Mesenchymal stem cell (in vitro differentiated cells and primary cell): ENCODE measurements at regions not wholly inside any gene's neighbourhood (a gene's known extent, or its start where the extent isn't known, plus 50 kb on each side); places are given as distances from the start of the nearest gene placed in this dataset.

Experiments used
- DNase-seq: peaks from one replicate; pipeline ENCODE4 v3.0.0-alpha.2; 2013
- H2AFZ ChIP-seq: one replicate; pipeline ENCODE4 v1.6.1; 2013; ENCODE audit warnings: low read depth, mild to moderate bottlenecking, control low read depth, inconsistent platforms, low read length, moderate library complexity
- H2AK5ac ChIP-seq: 2 replicates; pipeline ENCODE4 v1.6.1; 2013; ENCODE audit warnings: low read length, moderate library complexity, mild to moderate bottlenecking, inconsistent platforms; ENCODE audit not compliant: severe bottlenecking
- H2BK120ac ChIP-seq: one replicate; pipeline ENCODE4 v1.6.1; 2013; ENCODE audit warnings: low read depth, mild to moderate bottlenecking, inconsistent platforms, low read length, moderate library complexity
- H2BK12ac ChIP-seq, 2 experiments: one replicate each; pipeline ENCODE4 v1.6.1; 2013; ENCODE audit warnings: inconsistent platforms in 2 of 2, low read length in 2 of 2, mild to moderate bottlenecking in 2 of 2, moderate library complexity in 2 of 2, control low read depth in 1 of 2
- H2BK15ac ChIP-seq: one replicate; pipeline ENCODE4 v1.6.1; 2013; ENCODE audit warnings: mild to moderate bottlenecking, low read depth, inconsistent platforms; ENCODE audit not compliant: poor library complexity, severe bottlenecking
- H2BK5ac ChIP-seq: 2 replicates; pipeline ENCODE4 v1.6.1; 2013; ENCODE audit warnings: low read depth, mild to moderate bottlenecking, low read length, control low read depth, inconsistent platforms; ENCODE audit not compliant: poor library complexity, severe bottlenecking
- H3K14ac ChIP-seq, 2 experiments: one replicate each; pipeline ENCODE4 v1.6.1; 2013; ENCODE audit warnings: inconsistent platforms in 2 of 2, low read length in 2 of 2, control low read depth in 1 of 2, mild to moderate bottlenecking in 1 of 2, moderate library complexity in 1 of 2
- H3K18ac ChIP-seq, 2 experiments: one replicate each; pipeline ENCODE4 v1.6.1; 2013; ENCODE audit warnings: inconsistent platforms in 2 of 2, low read length in 2 of 2, control low read depth in 1 of 2, low read depth in 1 of 2, mild to moderate bottlenecking in 1 of 2
- H3K23ac ChIP-seq, 2 experiments: one replicate each; pipeline ENCODE4 v1.6.1; 2013; ENCODE audit warnings: inconsistent platforms in 2 of 2, low read length in 2 of 2, mild to moderate bottlenecking in 2 of 2, moderate library complexity in 2 of 2, control low read depth in 1 of 2
- H3K27ac ChIP-seq: 2 replicates; pipeline ENCODE4 v1.5.1; 2013; ENCODE audit warnings: mild to moderate bottlenecking, moderate library complexity, low read length, control low read depth, inconsistent platforms; ENCODE audit not compliant: poor library complexity, severe bottlenecking
- H3K27me3 ChIP-seq, 2 experiments: 2 replicates each; pipeline versions ENCODE4 v1.6.1 to v1.7.0; 2013; ENCODE audit warnings: low read length in 2 of 2, mild to moderate bottlenecking in 2 of 2, moderate library complexity in 2 of 2, control low read depth in 1 of 2, inconsistent platforms in 1 of 2; ENCODE audit not compliant: control insufficient read depth in 1 of 2, insufficient read depth in 1 of 2
- H3K36me3 ChIP-seq, 2 experiments: 2 replicates each; pipeline versions ENCODE4 v1.6.1 to v1.7.0; 2013; ENCODE audit warnings: low read length in 2 of 2, control low read depth in 1 of 2, inconsistent platforms in 1 of 2, low read depth in 1 of 2, mild to moderate bottlenecking in 1 of 2; ENCODE audit not compliant: insufficient read depth in 2 of 2, control insufficient read depth in 1 of 2
- H3K4ac ChIP-seq, 2 experiments: one replicate each; pipeline ENCODE4 v1.6.1; 2013; ENCODE audit warnings: inconsistent platforms in 2 of 2, low read length in 2 of 2, mild to moderate bottlenecking in 2 of 2, moderate library complexity in 2 of 2, control low read depth in 1 of 2, low read depth in 1 of 2
- H3K4me1 ChIP-seq: 2 replicates; pipeline ENCODE4 v1.6.1; 2013; ENCODE audit warnings: low read depth, low read length, control low read depth; ENCODE audit not compliant: control insufficient read depth, insufficient read depth
- H3K4me2 ChIP-seq: 2 replicates; pipeline ENCODE4 v1.6.1; 2013; ENCODE audit warnings: low read length, mild to moderate bottlenecking, inconsistent platforms; ENCODE audit not compliant: poor library complexity, severe bottlenecking
- H3K4me3 ChIP-seq, 2 experiments: 2 replicates each; pipeline versions ENCODE4 v1.5.1 to v1.7.0; 2013; ENCODE audit warnings: low read length in 2 of 2, mild to moderate bottlenecking in 2 of 2, control low read depth in 1 of 2, low read depth in 1 of 2; ENCODE audit not compliant: insufficient read depth in 1 of 2
- H3K79me1 ChIP-seq: replicated peaks from 2 replicates; pipeline ENCODE4 v1.6.1; 2013; ENCODE audit warnings: mild to moderate bottlenecking, control low read depth, low read length, inconsistent platforms; ENCODE audit not compliant: poor library complexity, severe bottlenecking
- H3K9ac ChIP-seq: 2 replicates; pipeline ENCODE4 v1.7.0; 2013; ENCODE audit warnings: mild to moderate bottlenecking, low read length, moderate library complexity
- H3K9me3 ChIP-seq: 2 replicates; pipeline ENCODE4 v1.7.0; 2013; ENCODE audit warnings: mild to moderate bottlenecking, low read length; ENCODE audit not compliant: control insufficient read depth
- H4K8ac ChIP-seq: one replicate; pipeline ENCODE4 v1.6.1; 2013; ENCODE audit warnings: inconsistent platforms, mild to moderate bottlenecking, low read length, moderate library complexity
- H4K91ac ChIP-seq: one replicate; pipeline ENCODE4 v1.6.1; 2013; ENCODE audit warnings: mild to moderate bottlenecking, low read length, inconsistent platforms
- WGBS: methylation state at CpG from one replicate; pipeline ENCODE4 v1.1.7; 2013; ENCODE audit warnings: mixed read lengths; 5-methylcytosine and 5-hydroxymethylcytosine counted together

GRCh38 chr1:187051618-187052232 lies 223.0 kb downstream of the PLA2G4A start:
- H4K8ac ChIP-seq: no peak overlapping the region

DNA sequence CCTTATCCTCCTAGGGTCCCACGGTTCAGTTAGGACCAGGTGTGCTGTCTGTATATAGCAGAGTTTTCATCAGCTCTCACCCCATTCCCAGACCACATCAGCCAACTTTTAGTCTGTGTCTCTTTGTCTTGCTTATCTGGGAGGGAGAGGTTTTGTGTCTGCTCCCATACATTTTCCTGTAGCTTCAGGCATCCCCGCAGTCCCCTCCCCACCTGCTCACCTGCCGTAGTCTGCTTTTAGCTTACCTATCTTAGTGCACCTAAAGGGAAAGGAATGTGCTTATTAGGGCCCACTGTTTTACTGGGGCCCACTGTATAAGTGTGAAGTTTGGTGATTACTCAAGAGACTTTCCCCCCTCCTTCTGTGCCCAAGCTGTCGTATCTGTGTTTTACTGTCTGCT lies 225.1 kb downstream of the PLA2G4A start:
- no peak overlapping the region for H3K14ac ChIP-seq
- H3K27ac ChIP-seq: no peak overlapping the region
- H4K91ac ChIP-seq: no peak overlapping the region
- H2BK5ac ChIP-seq: no peak overlapping the region
- H3K4me3 ChIP-seq: no peak overlapping the region
- H3K27me3 ChIP-seq: no peaks in the 10 kb centered on the region
- DNase-seq: no peak
- no peak overlapping the region for H2AK5ac ChIP-seq
- no peaks in the 10 kb centered on the region for H3K4me1 ChIP-seq
- no peak overlapping the region for H2AFZ ChIP-seq
- H3K23ac ChIP-seq: no peak overlapping the region
- H3K4ac ChIP-seq: no peak overlapping the region
- WGBS: no CpG with 5 or more reads among the region's 4 CpGs
- H3K18ac ChIP-seq: no peak overlapping the region
- no peak overlapping the region for H2BK120ac ChIP-seq
- H4K8ac ChIP-seq: no peak overlapping the region
- H3K36me3 ChIP-seq: no peaks in the 10 kb centered on the region
- H2BK12ac ChIP-seq: no peak overlapping the region
- no peak overlapping the region for H3K9ac ChIP-seq
- no peaks in the 10 kb centered on the region for H3K9me3 ChIP-seq
- no peak overlapping the region for H3K4me2 ChIP-seq
- no peak overlapping the region for H2BK15ac ChIP-seq
- no peaks in the 10 kb centered on the region for H3K79me1 ChIP-seq

More at GRCh38 chr1:187051618-187052232, 223.0 kb downstream of the PLA2G4A start:
- H2AFZ ChIP-seq: no peak overlapping the region
- H3K36me3 ChIP-seq: no peaks in the 10 kb centered on the region
- H2BK120ac ChIP-seq: no peak overlapping the region
- no peak overlapping the region for H3K9ac ChIP-seq
- no peak overlapping the region for H2AK5ac ChIP-seq
- no peak overlapping the region for H3K23ac ChIP-seq
- no peak overlapping the region for H2BK15ac ChIP-seq
- H3K79me1 ChIP-seq: no peaks in the 10 kb centered on the region
- no peak overlapping the region for H2BK12ac ChIP-seq
- H3K14ac ChIP-seq: no peak overlapping the region
- no peaks in the 10 kb centered on the region for H3K27me3 ChIP-seq
- H3K4me1 ChIP-seq: no peaks in the 10 kb centered on the region
- no peak overlapping the region for H3K4me3 ChIP-seq
- no peak overlapping the region for H3K4me2 ChIP-seq
- H4K91ac ChIP-seq: no peak overlapping the region
- H3K27ac ChIP-seq: no peak overlapping the region
- no peak overlapping the region for H2BK5ac ChIP-seq
- DNase-seq: peak; percentile 40
- H3K9me3 ChIP-seq: no peaks in the 10 kb centered on the region
- no peak overlapping the region for H3K18ac ChIP-seq
- H3K4ac ChIP-seq: no peak overlapping the region
- WGBS: 50% methylated on average over 1 of the region's 4 CpGs

DNA sequence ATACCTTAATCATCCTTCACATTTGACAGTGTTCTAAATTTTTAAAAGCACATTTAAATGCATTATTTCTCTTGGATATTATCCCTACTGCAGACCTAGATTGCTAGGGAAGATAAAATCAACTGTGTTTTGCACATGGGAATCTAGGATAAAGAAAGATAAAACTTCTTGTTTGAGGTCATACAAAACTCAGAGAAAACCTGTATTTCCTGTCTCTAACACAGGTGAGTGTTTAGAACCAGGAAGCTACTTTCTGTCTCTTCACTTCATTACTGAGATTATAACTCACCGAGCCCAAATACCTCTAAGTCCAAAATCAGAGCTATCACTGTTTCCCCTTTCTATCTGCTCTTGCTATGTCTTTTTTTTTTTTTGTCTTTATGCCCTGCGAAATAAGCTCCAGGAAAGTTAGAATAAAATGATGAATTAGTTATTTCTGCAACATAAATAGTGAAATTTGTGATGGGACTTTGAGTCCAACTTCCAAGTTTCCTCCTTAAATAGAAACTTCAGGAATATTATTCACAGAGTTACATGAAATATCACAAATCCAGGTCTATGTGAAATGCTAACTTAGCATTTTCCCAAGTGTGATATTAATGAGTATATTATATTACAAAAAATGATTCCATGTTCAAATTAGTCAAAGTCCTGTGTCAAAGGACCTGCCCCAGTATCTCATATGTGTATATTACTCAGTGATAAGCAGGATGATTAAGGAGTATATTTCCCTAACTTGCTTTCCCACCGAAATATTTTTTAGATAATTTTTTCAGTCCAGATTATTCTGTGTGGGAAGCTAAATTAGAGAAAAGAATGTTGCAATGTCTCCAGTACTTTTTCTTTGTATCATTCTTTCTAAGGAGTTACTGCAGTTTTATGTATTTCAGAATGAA lies 226.4 kb downstream of the PLA2G4A start:
- 75% methylated on average over 1 of the region's 3 CpGs for WGBS
- H2AK5ac ChIP-seq: no peak overlapping the region
- H3K4me1 ChIP-seq: no peaks in the 10 kb centered on the region
- no peak overlapping the region for H3K14ac ChIP-seq
- H4K8ac ChIP-seq: no peak overlapping the region
- H3K18ac ChIP-seq: no peak overlapping the region
- no peak overlapping the region for H3K4me3 ChIP-seq
- no peak overlapping the region for H2BK15ac ChIP-seq
- H2BK12ac ChIP-seq: no peak overlapping the region
- DNase-seq: no peak
- no peak overlapping the region for H3K4me2 ChIP-seq
- H2BK120ac ChIP-seq: no peak overlapping the region
- H3K36me3 ChIP-seq: no peaks in the 10 kb centered on the region
- no peak overlapping the region for H3K9ac ChIP-seq
- H3K27me3 ChIP-seq: no peaks in the 10 kb centered on the region
- H4K91ac ChIP-seq: no peak overlapping the region
- H3K27ac ChIP-seq: no peak overlapping the region
- no peak overlapping the region for H2AFZ ChIP-seq
- no peak overlapping the region for H3K23ac ChIP-seq
- no peak overlapping the region for H2BK5ac ChIP-seq
- H3K9me3 ChIP-seq: no peaks in the 10 kb centered on the region
- H3K79me1 ChIP-seq: no peaks in the 10 kb centered on the region
- no peak overlapping the region for H3K4ac ChIP-seq

- no peak overlapping the region for H3K23ac ChIP-seq
- no peak overlapping the region for H2BK5ac ChIP-seq
- H2BK120ac ChIP-seq: no peak overlapping the region
- no peaks in the 10 kb centered on the region for H3K79me1 ChIP-seq
- no peaks in the 10 kb centered on the region for H3K36me3 ChIP-seq
- no peak overlapping the region for H4K8ac ChIP-seq
- no peak overlapping the region for H3K4me3 ChIP-seq
- 100% methylated on average over 1 of the region's 2 CpGs for WGBS
- no peak overlapping the region for H3K18ac ChIP-seq
- no peak overlapping the region for H3K14ac ChIP-seq
- H3K27me3 ChIP-seq: no peaks in the 10 kb centered on the region
- H3K4me1 ChIP-seq: peaks cover 2% of the 10 kb centered on the region
- H2AK5ac ChIP-seq: no peak overlapping the region
- no peak overlapping the region for H3K9ac ChIP-seq
- DNase-seq: no peak
- no peak overlapping the region for H4K91ac ChIP-seq
- H2AFZ ChIP-seq: no peak overlapping the region
- H2BK15ac ChIP-seq: no peak overlapping the region
- no peaks in the 10 kb centered on the region for H3K9me3 ChIP-seq
- no peak overlapping the region for H2BK12ac ChIP-seq
- no peak overlapping the region for H3K4ac ChIP-seq
- no peak overlapping the region for H3K27ac ChIP-seq
- H3K4me2 ChIP-seq: no peak overlapping the region
Measured at GRCh38 chr1:187063271-187063670, 234.5 kb downstream of the PLA2G4A start.
